HepG2 (cell line): ENCODE measurements at regions not wholly inside any gene's neighbourhood (a gene's known extent, or its start where the extent isn't known, plus 50 kb on each side); places are given as distances from the start of the nearest gene placed in this dataset.

Experiments used
- CREM ChIP-seq, 2 experiments: sonication (generic) in 1 of 2; formaldehyde crosslinking in 1 of 2; IDR thresholded peaks; 2 replicates each; pipeline versions ENCODE4 v1.4.0 to v1.6.1; 2016 to 2020; ENCODE audit warnings: antibody characterized with exemption in 1 of 2, mild to moderate bottlenecking in 1 of 2, missing genetic modification reagents in 1 of 2
- FOXJ3 ChIP-seq: sonication (generic); formaldehyde crosslinking; IDR thresholded peaks from 2 replicates; pipeline ENCODE4 v1.4.0; 2020; ENCODE audit warnings: missing genetic modification reagents, mild to moderate bottlenecking, borderline replicate concordance
- HNRNPL ChIP-seq: fragments of 200-400 bp; formaldehyde crosslinking; IDR thresholded peaks from 2 replicates; pipeline ENCODE4 v1.6.1; 2017; ENCODE audit warnings: mild to moderate bottlenecking, low read depth, low read length
- ZC3H13 ChIP-seq: sonication (generic); formaldehyde crosslinking; IDR thresholded peaks from 2 replicates; pipeline ENCODE4 v1.8.1; 2023; ENCODE audit warnings: mild to moderate bottlenecking, missing genetic modification reagents, moderate library complexity
- ZFP36L2 ChIP-seq: sonication (generic); formaldehyde crosslinking; IDR thresholded peaks from 2 replicates; pipeline ENCODE4 v1.4.0; 2020; ENCODE audit warnings: missing genetic modification reagents
- ZFP41 ChIP-seq: sonication (generic); formaldehyde crosslinking; IDR thresholded peaks from 2 replicates; pipeline ENCODE4 v1.4.0; 2020; ENCODE audit warnings: mild to moderate bottlenecking, missing genetic modification reagents, borderline replicate concordance
- ZFP82 ChIP-seq: sonication (generic); formaldehyde crosslinking; IDR thresholded peaks from 2 replicates; pipeline ENCODE4 v1.5.1; 2020; ENCODE audit warnings: mild to moderate bottlenecking, missing genetic modification reagents, borderline replicate concordance
- ZNF292 ChIP-seq: sonication (generic); formaldehyde crosslinking; IDR thresholded peaks from 2 replicates; pipeline ENCODE4 v1.8.1; 2022; ENCODE audit warnings: mild to moderate bottlenecking, low read depth, missing genetic modification reagents, borderline replicate concordance
- ZNF777 ChIP-seq: sonication (generic); formaldehyde crosslinking; IDR thresholded peaks from 2 replicates; pipeline ENCODE4 v1.4.0; 2020; ENCODE audit warnings: missing genetic modification reagents
- ZSCAN9 ChIP-seq: IDR thresholded peaks from 2 replicates; pipeline ENCODE4 v1.6.1; 2016; ENCODE audit warnings: borderline replicate concordance
- TF ChIP-seq, protein P1 (sequence below): sonication (generic); formaldehyde crosslinking; IDR thresholded peaks from 2 replicates; pipeline ENCODE4 v1.4.0; 2020; ENCODE audit warnings: mild to moderate bottlenecking, missing genetic modification reagents, borderline replicate concordance
- TF ChIP-seq, protein P2 (sequence below): sonication (generic); formaldehyde crosslinking; IDR thresholded peaks from 2 replicates; pipeline ENCODE4 v1.4.0; 2020; ENCODE audit warnings: missing genetic modification reagents
- TF ChIP-seq, protein P3 (sequence below): sonication (generic); formaldehyde crosslinking; IDR thresholded peaks from 2 replicates; pipeline ENCODE4 v1.4.0; 2020; ENCODE audit warnings: missing genetic modification reagents, borderline replicate concordance
- TF ChIP-seq, protein P4 (sequence below), 2 experiments: fragments of 450-650 bp in 1 of 2; sonication (generic) in 1 of 2; formaldehyde crosslinking; IDR thresholded peaks; 2 replicates each; pipeline versions ENCODE4 v1.5.0 to v1.8.0; 2020 to 2022; ENCODE audit warnings: mild to moderate bottlenecking in 1 of 2, missing genetic modification reagents in 1 of 2

DNA sequence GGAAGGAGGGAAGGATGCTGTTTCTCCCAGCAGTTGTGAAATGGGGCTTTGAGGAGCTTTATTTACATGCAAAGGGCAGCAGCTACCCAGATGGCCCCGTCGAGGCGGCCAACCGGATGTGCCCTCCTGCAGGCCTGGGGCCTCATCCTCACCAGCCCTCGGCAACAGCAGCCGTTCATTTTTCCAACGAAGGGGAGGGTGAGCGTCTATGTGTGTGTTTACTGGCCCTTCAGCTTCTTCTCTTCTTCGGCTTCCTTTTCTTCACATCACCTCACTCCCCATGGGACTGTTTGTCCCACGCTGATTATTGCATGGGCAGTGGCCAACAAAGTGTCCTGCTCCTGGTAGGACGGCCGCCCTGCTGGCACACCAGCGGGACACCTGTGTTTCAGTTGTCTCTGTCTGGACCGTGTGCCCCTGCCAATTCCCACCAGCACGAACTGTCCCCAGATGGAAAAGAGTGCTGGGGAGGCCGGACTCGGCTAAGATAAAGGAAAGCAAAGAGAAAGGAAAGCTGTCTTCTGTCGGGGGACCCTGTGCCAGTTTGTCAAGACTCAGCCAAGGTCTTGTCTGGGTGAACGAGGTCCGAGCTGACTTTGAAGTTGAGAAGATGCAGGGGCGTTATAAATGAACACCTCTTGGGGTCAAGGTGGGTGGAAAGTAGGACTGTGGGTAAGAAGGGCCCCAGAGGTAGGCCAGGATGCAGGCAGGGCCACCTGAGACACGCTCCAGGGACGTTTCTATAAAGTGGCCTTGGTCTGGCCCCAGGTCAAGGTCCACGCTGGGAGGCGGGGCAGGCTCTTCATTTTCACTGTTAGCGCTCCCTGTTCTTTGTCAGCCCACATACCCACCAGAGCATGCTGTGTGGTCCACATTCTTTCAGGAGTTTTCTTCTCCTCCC is 57.0 kb downstream of the FAM50B start (continued):
- TF ChIP-seq, protein P1, sequence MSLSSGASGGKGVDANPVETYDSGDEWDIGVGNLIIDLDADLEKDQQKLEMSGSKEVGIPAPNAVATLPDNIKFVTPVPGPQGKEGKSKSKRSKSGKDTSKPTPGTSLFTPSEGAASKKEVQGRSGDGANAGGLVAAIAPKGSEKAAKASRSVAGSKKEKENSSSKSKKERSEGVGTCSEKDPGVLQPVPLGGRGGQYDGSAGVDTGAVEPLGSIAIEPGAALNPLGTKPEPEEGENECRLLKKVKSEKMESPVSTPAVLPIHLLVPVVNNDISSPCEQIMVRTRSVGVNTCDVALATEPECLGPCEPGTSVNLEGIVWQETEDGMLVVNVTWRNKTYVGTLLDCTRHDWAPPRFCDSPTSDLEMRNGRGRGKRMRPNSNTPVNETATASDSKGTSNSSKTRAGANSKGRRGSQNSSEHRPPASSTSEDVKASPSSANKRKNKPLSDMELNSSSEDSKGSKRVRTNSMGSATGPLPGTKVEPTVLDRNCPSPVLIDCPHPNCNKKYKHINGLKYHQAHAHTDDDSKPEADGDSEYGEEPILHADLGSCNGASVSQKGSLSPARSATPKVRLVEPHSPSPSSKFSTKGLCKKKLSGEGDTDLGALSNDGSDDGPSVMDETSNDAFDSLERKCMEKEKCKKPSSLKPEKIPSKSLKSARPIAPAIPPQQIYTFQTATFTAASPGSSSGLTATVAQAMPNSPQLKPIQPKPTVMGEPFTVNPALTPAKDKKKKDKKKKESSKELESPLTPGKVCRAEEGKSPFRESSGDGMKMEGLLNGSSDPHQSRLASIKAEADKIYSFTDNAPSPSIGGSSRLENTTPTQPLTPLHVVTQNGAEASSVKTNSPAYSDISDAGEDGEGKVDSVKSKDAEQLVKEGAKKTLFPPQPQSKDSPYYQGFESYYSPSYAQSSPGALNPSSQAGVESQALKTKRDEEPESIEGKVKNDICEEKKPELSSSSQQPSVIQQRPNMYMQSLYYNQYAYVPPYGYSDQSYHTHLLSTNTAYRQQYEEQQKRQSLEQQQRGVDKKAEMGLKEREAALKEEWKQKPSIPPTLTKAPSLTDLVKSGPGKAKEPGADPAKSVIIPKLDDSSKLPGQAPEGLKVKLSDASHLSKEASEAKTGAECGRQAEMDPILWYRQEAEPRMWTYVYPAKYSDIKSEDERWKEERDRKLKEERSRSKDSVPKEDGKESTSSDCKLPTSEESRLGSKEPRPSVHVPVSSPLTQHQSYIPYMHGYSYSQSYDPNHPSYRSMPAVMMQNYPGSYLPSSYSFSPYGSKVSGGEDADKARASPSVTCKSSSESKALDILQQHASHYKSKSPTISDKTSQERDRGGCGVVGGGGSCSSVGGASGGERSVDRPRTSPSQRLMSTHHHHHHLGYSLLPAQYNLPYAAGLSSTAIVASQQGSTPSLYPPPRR (CRISPR knock-in tag): peak; percentile 85
- peak; percentile 90 for TF ChIP-seq ZNF777 (CRISPR knock-in tag)
- TF ChIP-seq HNRNPL: peak; percentile 88
- TF ChIP-seq FOXJ3 (CRISPR knock-in tag): no peak; the same call in 1 of the 2 replicates
- no peak for TF ChIP-seq ZFP82 (CRISPR knock-in tag)
- TF ChIP-seq, protein P2, sequence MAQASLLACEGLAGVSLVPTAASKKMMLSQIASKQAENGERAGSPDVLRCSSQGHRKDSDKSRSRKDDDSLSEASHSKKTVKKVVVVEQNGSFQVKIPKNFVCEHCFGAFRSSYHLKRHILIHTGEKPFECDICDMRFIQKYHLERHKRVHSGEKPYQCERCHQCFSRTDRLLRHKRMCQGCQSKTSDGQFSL (CRISPR knock-in tag): no peak; the same call in 1 of the 2 replicates
- peak; percentile 95; the same call in 1 of the 2 replicates for TF ChIP-seq ZSCAN9
- TF ChIP-seq ZFP41 (CRISPR knock-in tag): no peak
- TF ChIP-seq, protein P3, sequence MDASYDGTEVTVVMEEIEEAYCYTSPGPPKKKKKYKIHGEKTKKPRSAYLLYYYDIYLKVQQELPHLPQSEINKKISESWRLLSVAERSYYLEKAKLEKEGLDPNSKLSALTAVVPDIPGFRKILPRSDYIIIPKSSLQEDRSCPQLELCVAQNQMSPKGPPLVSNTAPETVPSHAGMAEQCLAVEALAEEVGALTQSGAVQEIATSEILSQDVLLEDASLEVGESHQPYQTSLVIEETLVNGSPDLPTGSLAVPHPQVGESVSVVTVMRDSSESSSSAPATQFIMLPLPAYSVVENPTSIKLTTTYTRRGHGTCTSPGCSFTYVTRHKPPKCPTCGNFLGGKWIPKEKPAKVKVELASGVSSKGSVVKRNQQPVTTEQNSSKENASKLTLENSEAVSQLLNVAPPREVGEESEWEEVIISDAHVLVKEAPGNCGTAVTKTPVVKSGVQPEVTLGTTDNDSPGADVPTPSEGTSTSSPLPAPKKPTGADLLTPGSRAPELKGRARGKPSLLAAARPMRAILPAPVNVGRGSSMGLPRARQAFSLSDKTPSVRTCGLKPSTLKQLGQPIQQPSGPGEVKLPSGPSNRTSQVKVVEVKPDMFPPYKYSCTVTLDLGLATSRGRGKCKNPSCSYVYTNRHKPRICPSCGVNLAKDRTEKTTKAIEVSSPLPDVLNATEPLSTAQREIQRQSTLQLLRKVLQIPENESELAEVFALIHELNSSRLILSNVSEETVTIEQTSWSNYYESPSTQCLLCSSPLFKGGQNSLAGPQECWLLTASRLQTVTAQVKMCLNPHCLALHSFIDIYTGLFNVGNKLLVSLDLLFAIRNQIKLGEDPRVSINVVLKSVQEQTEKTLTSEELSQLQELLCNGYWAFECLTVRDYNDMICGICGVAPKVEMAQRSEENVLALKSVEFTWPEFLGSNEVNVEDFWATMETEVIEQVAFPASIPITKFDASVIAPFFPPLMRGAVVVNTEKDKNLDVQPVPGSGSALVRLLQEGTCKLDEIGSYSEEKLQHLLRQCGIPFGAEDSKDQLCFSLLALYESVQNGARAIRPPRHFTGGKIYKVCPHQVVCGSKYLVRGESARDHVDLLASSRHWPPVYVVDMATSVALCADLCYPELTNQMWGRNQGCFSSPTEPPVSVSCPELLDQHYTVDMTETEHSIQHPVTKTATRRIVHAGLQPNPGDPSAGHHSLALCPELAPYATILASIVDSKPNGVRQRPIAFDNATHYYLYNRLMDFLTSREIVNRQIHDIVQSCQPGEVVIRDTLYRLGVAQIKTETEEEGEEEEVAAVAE (CRISPR knock-in tag): peak; percentile 65; the same call in 1 of the 2 replicates
- TF ChIP-seq, protein P4, sequence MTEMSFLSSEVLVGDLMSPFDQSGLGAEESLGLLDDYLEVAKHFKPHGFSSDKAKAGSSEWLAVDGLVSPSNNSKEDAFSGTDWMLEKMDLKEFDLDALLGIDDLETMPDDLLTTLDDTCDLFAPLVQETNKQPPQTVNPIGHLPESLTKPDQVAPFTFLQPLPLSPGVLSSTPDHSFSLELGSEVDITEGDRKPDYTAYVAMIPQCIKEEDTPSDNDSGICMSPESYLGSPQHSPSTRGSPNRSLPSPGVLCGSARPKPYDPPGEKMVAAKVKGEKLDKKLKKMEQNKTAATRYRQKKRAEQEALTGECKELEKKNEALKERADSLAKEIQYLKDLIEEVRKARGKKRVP (CRISPR knock-in tag; IDR thresholded peaks at IDR 0.05): no peak; a peak in 1 of 4 replicates
- TF ChIP-seq ZFP36L2 (CRISPR knock-in tag): no peak
- peak; percentile 89; the same call in 1 of the 2 replicates for TF ChIP-seq ZNF292 (CRISPR knock-in tag)
- peak; percentile 38 for TF ChIP-seq CREM (IDR thresholded peaks at IDR 0.05)
- no peak for TF ChIP-seq CREM (CRISPR knock-in tag; IDR thresholded peaks at IDR 0.05)
- peak; percentile 77 for TF ChIP-seq ZC3H13 (CRISPR knock-in tag)
